A673 (cell line): ENCODE measurements at regions not wholly inside any gene's neighbourhood (a gene's known extent, or its start where the extent isn't known, plus 50 kb on each side); places are given as distances from the start of the nearest gene placed in this dataset.

Experiments
- EZH2 ChIP-seq: fragments of 200-600 bp; sonication (generic); IDR thresholded peaks from 2 replicates; pipeline ENCODE4 v1.6.1; 2017; ENCODE audit warnings: borderline replicate concordance, low read depth, mild to moderate bottlenecking, mixed read lengths, antibody characterized with exemption, low read length; ENCODE audit not compliant: poor library complexity, severe bottlenecking
- TF ChIP-seq, protein P1 (sequence below): fragments of 300-800, 200-600 bp; sonication (generic); conservative IDR thresholded peaks from 2 replicates; pipeline ENCODE4 v1.5.1; 2017; ENCODE audit warnings: low read depth, mild to moderate bottlenecking, antibody characterized with exemption, low read length, moderate library complexity, mixed read lengths

DNA sequence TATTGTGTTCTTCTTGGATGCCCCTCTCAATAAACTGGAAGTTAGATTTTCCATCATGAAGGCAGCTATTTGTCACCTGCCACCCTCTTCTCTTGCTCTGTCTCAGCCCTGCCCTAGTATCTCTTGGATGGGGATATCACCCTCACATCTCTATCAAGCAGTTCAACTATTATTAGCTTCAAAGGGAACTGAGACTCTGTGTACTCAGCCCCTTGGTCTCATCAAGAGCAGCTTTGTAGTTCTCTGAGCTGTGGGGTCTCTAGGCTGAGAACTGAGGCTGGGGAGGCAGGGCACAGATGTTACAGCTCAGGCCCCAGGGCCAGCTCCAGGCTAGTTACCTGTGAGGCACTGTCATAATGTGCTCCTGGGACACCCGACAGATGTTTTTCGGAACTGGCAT is 130.3 kb downstream of the DAD1 start:
- TF ChIP-seq, protein P1, sequence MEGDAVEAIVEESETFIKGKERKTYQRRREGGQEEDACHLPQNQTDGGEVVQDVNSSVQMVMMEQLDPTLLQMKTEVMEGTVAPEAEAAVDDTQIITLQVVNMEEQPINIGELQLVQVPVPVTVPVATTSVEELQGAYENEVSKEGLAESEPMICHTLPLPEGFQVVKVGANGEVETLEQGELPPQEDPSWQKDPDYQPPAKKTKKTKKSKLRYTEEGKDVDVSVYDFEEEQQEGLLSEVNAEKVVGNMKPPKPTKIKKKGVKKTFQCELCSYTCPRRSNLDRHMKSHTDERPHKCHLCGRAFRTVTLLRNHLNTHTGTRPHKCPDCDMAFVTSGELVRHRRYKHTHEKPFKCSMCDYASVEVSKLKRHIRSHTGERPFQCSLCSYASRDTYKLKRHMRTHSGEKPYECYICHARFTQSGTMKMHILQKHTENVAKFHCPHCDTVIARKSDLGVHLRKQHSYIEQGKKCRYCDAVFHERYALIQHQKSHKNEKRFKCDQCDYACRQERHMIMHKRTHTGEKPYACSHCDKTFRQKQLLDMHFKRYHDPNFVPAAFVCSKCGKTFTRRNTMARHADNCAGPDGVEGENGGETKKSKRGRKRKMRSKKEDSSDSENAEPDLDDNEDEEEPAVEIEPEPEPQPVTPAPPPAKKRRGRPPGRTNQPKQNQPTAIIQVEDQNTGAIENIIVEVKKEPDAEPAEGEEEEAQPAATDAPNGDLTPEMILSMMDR, result no peak
- no peak for TF ChIP-seq EZH2
